Stimulated activated CD8-positive, alpha-beta memory T cell treated with anti-CD3 and anti-CD28 coated beads, Interleukin-15, amount 100 ng/mL, for 4 hours (primary cell): ENCODE measurements at regions not wholly inside any gene's neighbourhood (a gene's known extent, or its start where the extent isn't known, plus 50 kb on each side); places are given as distances from the start of the nearest gene placed in this dataset.

Source experiments
- DNase-seq, 2 donors: peaks; one replicate each; pipeline ENCODE4 v3.0.0-alpha.2; 2020; ENCODE audit warnings: low read depth in 2 of 2

- no peak for DNase-seq
Measured at GRCh38 chr1:199319341-199319740, 680.5 kb downstream of the PTPRC start.

DNA sequence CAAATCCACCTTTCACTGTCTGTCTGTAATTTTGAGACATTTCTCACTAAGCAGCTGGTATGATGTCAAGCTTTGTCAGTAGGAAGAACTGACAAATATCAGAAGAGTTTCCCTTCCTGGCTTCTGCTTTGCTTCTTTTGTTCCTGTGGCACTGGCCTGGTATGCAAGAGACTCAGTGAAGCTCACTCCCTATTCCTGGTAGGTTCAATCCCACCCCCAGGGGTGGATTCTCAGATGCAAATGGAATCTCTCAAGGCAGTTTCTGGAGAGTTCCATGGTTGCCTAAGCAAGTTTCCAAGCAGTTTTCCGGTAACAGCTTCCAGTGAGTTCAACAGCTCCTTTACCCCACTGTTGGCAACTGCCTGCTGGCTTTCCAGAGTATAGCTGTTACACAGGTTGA is 683.4 kb downstream of the PTPRC start:
- DNase-seq, result no peak

- no peak for DNase-seq
Measured at GRCh38 chr1:199333180-199333579, 694.3 kb upstream of the NR5A2 start.

DNA sequence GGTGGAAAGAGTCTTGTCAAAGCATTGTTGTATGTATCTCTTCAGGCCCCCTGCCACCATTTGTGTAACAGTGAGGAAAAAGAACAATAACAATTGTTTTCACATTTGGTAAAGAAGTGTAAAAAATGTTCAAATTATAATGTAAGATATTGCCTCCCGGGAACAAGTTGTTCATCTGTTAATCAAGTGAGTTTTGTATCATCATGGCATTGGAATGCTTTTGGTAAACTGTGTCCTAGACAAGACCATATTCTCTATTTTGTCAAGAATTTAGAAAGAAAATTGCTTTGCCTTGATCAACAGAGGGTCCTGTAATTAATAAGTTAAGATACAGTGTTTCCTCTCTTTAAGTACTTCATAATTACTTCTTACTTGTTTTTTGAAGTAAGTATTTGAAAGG is 692.0 kb upstream of the NR5A2 start:
- no peak for DNase-seq

- no peak for DNase-seq
Measured at GRCh38 chr1:199336745-199337640, 690.5 kb upstream of the NR5A2 start.

GRCh38 chr1:199338760-199339159 is 688.8 kb upstream of the NR5A2 start:
- no peak for DNase-seq

DNA sequence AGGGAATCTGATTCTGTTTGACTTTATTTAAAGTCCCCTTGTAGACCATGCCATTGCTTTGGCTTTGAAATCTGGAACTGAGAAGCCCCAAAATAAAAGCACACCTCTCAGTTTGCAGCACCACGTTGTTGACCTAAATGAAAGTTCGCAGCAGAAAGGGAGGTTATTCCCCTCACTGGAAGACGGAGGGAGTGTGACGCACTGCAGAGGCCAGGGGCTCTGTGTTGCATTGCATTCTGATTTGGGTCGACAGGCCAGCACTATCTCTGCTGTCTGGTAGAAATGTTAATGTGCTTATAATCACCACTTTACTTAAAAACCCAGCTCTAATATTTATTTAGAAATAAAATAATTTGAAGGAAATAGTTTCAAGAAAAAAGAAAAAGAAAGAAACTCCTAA is 675.2 kb upstream of the NR5A2 start:
- no peak for DNase-seq

- DNase-seq, result no peak
Measured at GRCh38 chr1:199353906-199354305, 673.6 kb upstream of the NR5A2 start.

DNA sequence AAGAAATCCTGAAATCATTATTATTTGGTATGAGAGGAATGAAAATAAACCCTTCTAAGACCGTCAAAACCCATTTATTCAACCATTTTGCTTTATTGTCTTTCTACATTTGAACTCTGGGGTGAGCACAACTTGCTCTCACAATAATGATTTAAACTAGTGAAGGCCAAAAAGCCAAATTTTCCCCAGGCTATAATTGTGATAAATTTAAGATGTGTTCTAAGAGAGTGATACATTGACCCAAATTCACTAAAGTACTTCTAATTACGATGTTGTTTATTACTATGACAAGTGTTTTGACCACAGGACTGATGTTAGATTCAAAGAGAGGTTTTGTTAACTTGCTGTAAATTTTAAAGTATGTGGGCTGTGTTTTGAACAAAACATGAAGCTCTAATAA is 670.9 kb upstream of the NR5A2 start:
- no peak for DNase-seq

GRCh38 chr1:199357599-199357998 is 669.9 kb upstream of the NR5A2 start:
- no peak for DNase-seq

- no peak for DNase-seq
Measured at GRCh38 chr1:199362996-199363395, 664.5 kb upstream of the NR5A2 start.

DNA sequence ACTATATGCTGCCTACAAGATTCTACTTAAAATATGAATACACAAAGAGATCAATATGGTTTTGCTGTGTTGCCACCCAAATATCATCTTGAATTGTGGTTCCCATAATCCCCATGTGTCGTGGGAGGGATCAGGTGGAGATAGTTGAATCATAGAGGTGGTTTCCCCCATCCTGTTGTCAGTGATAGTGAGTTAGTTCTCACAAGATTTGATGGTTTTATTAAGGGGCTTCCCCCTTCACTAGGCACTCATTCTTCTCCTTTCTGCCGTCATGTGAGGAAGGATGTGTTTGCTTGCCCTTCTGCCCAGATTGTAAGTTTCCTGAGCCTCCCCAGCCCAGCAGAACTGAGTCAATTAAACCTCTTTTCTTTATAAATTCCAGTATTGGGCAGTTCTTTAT is 654.4 kb upstream of the NR5A2 start:
- no peak for DNase-seq

DNA sequence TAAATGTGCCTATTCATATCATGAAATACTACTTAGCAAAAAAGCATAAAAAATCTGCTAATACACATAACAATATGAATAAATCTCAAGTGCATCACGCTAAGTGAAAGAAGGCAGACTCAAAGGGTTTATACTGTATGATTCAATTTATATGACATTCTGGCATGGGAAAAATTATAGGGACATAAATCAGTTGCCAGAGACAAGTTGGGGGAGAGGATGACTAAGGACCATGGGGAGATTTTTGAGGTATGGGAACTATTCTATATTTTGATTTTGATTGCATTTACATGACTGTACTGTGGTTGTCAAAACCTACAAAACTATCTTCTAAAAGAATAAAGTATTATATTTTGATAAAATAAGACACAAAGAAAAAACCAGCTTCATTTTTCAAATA is 650.3 kb upstream of the NR5A2 start:
- no peak for DNase-seq

DNA sequence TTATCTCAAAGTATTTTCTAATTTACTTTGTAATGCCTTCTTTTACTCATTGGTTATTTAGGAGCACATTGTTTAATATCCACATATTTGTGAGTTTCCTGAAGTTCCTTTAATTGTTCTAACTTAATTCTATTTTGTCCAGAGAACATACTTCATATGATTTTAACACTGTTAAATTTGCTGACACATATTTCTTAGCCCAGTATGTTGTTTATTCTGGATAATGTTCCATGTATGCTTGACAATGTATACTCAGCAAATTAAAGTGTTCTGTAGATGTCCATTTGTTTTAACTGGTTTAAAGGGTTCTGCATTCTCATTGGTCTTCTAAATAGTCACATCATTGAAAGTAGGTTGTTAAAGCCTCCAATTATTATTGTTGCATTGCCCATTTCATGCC is 643.7 kb upstream of the NR5A2 start:
- DNase-seq, result no peak

- DNase-seq, result no peak
Measured at GRCh38 chr1:199394856-199395255, 632.7 kb upstream of the NR5A2 start.

- no peak for DNase-seq
Measured at GRCh38 chr1:199396456-199396855, 631.1 kb upstream of the NR5A2 start.

DNA sequence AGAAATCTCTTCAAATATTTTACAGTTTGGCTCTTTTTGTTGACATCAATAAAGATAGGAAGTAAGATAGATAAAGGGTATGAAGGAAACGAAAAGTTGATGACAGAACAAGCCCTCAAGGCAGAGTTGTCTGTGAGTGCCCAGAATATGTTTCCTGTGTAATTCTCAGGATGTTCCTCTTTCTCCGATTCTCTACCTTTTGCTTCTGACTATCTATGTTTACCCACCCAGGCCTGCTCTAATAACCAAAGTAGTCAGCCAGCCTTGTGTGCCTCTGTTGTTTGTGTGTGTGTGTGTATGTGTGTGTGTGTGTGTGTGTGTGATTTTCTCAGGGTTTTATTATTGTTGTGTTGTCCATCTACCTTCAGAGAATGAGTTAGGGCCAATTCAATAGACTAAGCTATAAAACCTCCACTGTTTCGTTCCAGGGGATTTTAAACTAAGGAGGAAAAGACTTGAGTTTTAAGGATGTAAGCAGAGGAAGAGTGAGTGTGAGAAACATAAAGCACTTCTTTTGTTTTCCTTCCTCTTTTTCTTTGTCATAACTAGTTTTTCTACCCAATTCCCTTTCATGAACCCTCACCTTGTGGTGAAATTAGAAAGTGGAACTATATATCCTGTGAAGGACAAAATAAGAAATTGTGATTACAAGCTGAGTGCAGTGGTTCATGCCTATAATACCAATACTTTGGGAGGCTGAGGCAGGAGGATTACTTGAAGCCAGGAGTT is 627.4 kb upstream of the NR5A2 start:
- no peak for DNase-seq

- DNase-seq, result no peak
Measured at GRCh38 chr1:199403531-199404116, 623.9 kb upstream of the NR5A2 start.

- DNase-seq, result no peak
Measured at GRCh38 chr1:199404191-199404590, 623.3 kb upstream of the NR5A2 start.

GRCh38 chr1:199404976-199405375 is 622.5 kb upstream of the NR5A2 start:
- DNase-seq, result no peak

GRCh38 chr1:199405634-199406196 is 621.8 kb upstream of the NR5A2 start:
- DNase-seq, result no peak

DNA sequence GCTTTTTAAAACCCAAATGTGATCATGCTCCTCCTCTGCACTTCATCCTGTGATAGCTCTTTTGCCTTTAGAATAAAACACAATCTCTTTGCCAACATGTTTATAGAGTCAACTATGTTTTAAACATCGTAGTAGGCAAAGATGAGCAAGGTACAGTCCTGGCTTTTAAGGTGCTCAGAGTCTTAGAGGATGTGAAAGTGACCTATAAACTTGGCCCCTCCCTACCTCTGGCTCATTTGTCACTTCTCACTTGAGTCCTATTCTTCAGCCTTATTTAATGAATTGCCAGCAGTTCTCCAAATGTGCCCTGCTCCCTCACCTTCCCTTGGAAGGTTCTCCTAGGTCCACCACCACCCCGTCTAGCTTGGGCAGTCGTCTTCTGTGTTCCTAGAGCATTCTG is 617.0 kb upstream of the NR5A2 start:
- DNase-seq, result no peak

DNA sequence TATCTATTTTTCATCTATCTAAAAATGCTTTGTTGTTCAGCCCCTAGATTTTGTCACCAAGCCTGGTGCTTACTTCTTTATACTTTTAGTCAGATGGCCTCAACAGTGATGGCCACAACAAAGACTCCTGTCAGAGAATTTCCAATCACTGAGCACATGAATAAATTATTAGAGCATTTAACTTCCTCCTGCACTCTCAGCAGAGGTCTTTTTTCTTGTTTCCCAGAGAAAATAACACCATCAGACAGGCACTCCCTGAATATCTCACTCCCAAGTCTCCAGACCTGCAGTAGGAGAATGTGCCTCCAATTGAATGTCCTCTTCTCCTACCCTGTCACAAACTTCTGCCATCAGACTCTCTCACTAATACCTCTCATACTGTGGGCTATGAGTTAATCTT is 616.0 kb upstream of the NR5A2 start:
- no peak for DNase-seq
